ENCODE measurements at regions not wholly inside any gene's neighbourhood (a gene's known extent, or its start where the extent isn't known, plus 50 kb on each side); places are given as distances from the start of the nearest gene placed in this dataset.

- no peak for TF ChIP-seq CTCF (IDR thresholded peaks at IDR 0.05)
- no peak for TF ChIP-seq POLR2A (IDR thresholded peaks at IDR 0.05)
These were observed 273.2 kb upstream of the TARS1 start for GRCh38 chr5:33167541-33167940.
